NCI-H2081 (cell line): ENCODE measurements at regions not wholly inside any gene's neighbourhood (a gene's known extent, or its start where the extent isn't known, plus 50 kb on each side); places are given as distances from the start of the nearest gene placed in this dataset.
A peak's percentile ranks its signal among the peaks of the same experiment; 100 is the strongest.

Experiments used
- DNase-seq, 2 experiments: peaks; one replicate each; lab custom pipeline; 2025; lab: John Stamatoyannopoulos, UW

GRCh38 chr5:29061381-29061780 is 2023.0 kb upstream of the CDH9 start:
- DNase-seq = peak in 1 of 2 experiments; percentile 49

DNA sequence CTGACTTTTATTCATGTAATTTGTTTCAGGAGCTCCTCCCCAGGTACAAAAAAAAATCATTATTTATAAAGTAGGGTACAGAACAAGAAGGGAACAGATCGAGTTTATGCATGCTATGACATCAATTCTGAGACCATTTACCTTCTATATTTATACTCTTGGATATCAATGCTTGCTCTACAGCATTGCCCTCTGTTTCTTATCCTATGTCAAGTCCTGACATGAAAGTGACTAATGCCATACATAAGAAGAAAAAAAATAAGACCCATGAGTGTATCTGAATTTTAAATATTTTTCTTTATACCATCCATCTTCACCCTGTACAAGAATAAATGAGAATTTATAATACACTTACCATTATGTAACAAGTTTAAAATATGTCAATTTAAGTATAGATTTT is 2016.3 kb upstream of the CDH9 start:
- no peak for DNase-seq

- DNase-seq = no peak
Measured at GRCh38 chr5:29054282-29054681, 2015.9 kb upstream of the CDH9 start.

DNA sequence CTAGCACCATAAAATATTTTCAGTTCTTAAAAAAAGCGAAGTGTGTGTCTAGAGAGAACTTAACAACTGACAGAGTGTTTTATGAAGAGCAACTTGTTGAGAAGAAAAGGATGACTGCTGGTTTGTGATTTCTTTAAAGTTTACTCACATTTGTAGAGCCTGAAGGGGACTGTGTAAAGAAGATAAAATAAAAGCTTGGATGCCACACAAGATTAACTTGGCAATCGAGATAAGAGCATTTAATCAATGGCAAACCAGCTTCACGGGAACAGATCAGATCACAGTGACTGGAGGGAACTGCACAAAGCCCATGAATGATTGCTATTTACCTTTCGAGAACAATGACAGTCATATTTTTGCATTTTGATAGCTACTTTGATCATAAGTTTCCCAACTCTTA is 2013.1 kb upstream of the CDH9 start:
- no peak for DNase-seq

GRCh38 chr5:29042152-29042551 is 2003.8 kb upstream of the CDH9 start:
- DNase-seq = no peak

- no peak for DNase-seq
Measured at GRCh38 chr5:29040404-29040803, 2002.0 kb upstream of the CDH9 start.

DNA sequence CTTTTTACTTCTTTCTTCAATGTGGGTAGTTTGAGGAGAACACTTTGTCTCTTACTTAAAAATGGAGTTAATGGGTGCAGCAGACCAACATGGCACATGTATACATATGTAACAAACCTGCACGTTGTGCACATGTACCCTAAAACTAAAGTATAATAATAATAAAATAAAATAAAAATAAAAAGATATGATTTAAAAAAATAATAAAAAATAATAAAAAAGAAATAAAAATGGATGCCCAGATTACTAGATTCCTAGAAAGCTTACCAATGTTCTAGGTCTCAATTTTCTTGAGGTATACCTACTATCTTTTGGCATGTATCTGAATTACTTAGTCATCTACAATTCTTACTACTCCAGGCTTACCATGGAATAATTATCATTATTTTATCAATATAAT is 2001.6 kb upstream of the CDH9 start:
- no peak for DNase-seq

GRCh38 chr5:29037716-29038115 is 1999.3 kb upstream of the CDH9 start:
- no peak for DNase-seq

DNA sequence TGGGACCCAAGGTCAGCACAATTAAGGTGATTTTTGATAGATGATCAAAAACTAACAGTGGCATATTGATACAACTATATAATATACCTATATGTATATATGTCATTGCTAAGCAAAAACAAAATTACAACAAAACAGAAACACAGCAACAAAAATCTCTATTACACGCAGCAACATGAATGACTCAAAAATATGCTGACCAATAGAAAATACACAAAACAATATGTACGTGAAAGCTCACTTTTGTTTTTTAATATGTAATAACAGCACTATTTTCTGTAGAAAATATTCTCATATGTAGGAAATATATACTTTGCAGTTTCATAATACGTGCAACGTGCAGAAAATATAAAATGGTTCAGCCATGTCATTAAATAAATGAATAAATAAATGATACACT is 1985.7 kb upstream of the CDH9 start:
- no peak for DNase-seq

GRCh38 chr5:29023541-29023940 is 1985.2 kb upstream of the CDH9 start:
- DNase-seq = no peak

DNA sequence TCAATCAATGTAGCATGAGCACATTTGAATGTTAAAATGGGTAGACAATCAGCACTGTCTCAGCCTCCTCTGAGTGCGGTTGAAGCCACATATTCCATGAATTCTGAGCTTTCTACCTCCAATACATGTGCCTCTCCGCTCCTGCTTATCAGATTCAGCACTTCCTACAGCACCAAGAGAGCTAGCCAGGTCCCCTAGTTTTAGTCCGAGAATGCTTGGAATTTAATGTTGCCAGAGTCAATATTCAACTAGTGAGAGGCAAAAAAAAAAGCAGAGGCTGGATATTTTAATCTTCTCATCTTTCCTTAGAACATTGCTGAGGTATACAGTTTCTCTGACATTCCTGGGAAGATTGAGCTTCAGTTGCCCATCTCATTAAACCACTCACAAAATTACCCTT is 1979.1 kb upstream of the CDH9 start:
- DNase-seq = no peak

- DNase-seq = no peak
Measured at GRCh38 chr5:29016067-29016466, 1977.7 kb upstream of the CDH9 start.

- DNase-seq = no peak
Measured at GRCh38 chr5:29015523-29015922, 1977.1 kb upstream of the CDH9 start.

DNA sequence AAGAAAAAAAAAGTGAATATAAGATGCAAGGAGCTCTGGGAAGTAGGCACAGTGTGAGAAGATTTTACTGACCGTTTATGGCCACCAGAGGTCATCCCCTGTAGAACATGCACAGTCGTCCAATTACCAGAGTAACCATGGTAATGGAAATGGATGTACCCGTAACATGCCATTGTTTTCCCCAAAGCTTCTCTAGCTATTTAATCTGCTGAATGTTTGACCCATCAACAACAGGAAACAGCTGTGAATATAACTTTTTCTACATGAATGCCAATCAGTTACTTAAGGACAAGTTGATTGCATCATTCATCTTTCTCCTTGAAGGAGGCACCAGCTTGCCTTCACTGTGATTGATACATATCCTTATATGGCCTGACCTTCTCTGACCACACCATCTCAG is 1967.0 kb upstream of the CDH9 start:
- peak; percentile 17 to 47 for DNase-seq

DNA sequence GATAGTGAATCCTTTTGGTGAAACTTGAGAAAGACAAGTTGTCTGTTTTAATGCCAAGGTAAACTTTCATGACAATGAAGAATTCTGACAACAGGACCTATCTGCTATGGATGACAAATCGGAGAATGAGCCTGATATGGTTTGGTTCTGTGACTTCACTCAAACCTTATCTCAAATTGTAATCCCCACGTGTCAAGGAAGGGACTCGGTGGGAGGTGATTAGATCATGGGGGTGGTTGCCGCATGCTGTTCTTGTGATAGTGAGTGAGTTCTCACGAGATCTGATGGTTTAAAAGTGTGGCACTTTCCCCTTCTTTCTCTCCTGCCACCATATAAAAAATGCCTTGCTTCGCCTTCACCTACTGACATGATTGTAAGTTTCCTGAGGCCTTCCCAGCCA is 1964.1 kb upstream of the CDH9 start:
- DNase-seq = no peak

DNA sequence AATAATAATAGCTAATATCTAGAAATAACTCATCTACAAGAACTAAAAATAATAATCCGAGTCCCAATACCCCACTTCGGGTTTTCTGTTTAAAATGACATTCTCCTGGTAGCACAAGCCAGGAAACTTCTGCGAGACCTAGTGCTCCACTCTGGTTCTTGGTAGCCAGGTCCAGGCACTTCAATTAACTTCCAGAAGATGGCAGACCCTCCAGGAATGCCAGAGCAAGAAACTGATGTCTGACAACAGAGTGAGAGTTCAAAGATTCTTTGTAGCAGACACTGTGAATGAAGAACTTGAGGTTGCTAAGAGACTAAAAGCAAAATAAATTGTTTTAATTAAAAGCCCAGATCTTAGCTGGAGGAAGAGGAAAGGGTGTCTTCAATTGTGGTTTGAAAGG is 1963.3 kb upstream of the CDH9 start:
- DNase-seq = no peak

GRCh38 chr5:28984639-28985038 is 1946.3 kb upstream of the CDH9 start:
- no peak for DNase-seq

GRCh38 chr5:28975508-28975907 is 1937.1 kb upstream of the CDH9 start:
- DNase-seq = no peak

DNA sequence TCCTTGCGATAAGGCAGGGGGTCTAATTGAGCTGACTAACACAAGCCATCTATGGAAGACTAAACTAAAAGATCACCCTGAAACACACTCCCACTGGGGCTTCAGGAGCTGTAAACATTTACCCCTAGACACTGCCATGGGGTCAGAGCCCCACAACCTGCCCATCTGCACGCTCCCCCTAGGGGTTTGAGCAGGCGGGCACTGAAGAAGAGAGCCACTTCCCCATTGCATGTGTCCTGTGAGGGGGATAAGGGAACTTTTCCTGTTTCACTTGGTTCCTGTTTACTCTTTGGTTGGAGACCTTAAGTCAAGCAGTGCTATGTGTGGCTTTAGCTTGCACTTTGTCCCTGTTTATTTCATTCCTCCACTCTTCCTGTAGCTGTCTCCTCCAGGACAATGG is 1929.5 kb upstream of the CDH9 start:
- no peak for DNase-seq

DNA sequence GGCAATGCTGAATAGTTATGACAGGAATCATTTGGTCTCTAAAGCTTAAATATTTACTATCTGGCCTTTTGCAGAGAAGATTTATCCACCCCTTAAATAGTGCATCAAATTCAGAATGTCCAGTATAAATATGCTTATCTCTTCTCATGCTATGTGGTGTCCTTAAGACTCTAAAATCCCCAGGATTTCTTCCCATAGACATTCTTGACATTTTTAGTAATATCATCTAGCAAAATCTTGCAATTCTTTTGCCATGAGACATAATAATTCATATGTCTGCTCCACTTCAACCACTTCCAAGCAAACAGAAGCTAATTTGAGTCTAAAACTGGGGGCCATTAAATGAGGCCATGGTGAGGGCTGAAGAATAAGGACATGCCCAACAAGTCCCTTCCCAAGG is 1923.4 kb upstream of the CDH9 start:
- DNase-seq = no peak

DNA sequence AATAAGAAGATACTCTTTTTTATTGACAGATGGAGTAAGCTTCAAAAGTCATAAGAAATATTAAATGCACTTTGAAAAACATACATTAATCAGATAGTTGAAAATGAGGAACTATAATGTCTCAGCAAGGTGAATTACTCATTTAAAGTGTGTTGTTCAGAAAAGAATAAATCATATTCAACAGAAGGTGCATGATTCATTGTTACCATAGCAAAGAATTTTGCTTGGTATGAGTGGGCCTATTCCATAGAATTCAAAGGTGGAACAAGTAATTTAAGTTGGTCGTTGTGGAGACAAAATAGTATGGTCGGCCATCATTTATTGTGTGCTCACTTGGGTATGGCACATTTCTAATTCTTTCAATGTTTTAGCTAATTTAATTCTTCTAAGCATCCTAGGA is 1920.2 kb upstream of the CDH9 start:
- DNase-seq = no peak

GRCh38 chr5:28957450-28957849 is 1919.1 kb upstream of the CDH9 start:
- DNase-seq = no peak

GRCh38 chr5:28954074-28954473 is 1915.7 kb upstream of the CDH9 start:
- no peak for DNase-seq

- DNase-seq = no peak
Measured at GRCh38 chr5:28947865-28948264, 1909.5 kb upstream of the CDH9 start.

DNA sequence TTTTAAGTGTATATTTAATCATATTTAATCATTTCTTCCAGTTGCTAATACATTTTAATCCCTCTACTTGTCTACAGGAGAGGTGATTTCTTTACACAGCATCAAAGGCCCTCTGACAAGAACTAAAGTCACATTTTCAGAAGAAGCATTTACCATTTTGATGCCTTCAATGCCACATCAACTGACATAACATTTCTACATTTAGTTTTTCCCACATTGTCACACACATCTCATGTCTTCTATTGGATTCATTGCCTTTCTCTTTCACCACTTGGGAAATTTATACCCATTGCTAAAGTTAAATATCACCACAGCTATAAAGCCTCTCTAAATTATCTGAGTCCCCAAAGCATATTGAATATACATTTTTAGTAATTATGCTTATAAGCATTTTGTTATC is 1907.5 kb upstream of the CDH9 start:
- DNase-seq = no peak
